ENCODE measurements at regions not wholly inside any gene's neighbourhood (a gene's known extent, or its start where the extent isn't known, plus 50 kb on each side); places are given as distances from the start of the nearest gene placed in this dataset.

DNA sequence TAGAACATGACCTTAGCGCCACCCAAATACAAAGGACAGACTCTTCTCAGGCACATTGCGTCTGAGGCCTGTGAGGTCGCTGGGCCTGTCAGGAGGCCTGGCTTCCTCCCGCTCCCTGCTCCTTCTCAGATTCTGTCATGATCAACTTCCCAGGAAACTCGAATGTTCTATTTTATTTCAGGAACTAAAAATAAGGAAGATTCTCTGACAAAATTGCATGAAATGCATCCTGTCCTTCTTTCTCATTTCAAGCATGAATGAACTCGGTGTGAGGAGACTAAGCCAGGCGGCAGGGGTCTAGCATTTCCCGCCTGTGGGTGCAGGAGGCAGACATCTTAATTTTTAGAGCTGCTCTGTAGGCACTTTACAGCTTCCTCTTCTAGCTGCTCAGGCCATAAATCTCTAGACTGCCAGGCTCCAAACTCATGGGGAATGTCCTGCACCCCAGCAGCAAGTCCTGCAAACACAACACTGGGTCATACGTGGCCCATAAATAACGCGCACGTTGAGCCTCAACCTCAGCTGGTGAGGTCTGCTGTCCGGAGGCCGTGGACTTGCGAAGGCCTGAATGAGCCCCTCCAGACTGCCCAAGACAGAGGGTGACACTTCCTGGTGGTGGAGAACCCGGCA is 109.7 kb upstream of the ZNF236 start:
- Histone ChIP-seq H3K27me3 (ENCODE audit: insufficient read depth, low read length) (no peaks in the 10 kb centered on the region), H4K20me1 (ENCODE audit: insufficient read depth, low read length) (no peaks in the 10 kb centered on the region), H3K27ac (ENCODE audit: low read depth, low read length) (no peak overlapping the region), H2AFZ (ENCODE audit: low read length) (no peak overlapping the region), H3K4me3 (ENCODE audit: insufficient read depth, low read length) (no peak overlapping the region), H3K79me2 (ENCODE audit: insufficient read depth, low read length) (no peaks in the 10 kb centered on the region), H3K36me3 (ENCODE audit: insufficient read depth, low read length) (no peaks in the 10 kb centered on the region), H3K9me3 (ENCODE audit: low read depth, low read length) (no peaks in the 10 kb centered on the region), H3K4me1 (ENCODE audit: insufficient read depth, low read length) (no peaks in the 10 kb centered on the region), H3K4me2 (ENCODE audit: insufficient read depth, low read length) (no peak overlapping the region)
- TF ChIP-seq, protein P1, sequence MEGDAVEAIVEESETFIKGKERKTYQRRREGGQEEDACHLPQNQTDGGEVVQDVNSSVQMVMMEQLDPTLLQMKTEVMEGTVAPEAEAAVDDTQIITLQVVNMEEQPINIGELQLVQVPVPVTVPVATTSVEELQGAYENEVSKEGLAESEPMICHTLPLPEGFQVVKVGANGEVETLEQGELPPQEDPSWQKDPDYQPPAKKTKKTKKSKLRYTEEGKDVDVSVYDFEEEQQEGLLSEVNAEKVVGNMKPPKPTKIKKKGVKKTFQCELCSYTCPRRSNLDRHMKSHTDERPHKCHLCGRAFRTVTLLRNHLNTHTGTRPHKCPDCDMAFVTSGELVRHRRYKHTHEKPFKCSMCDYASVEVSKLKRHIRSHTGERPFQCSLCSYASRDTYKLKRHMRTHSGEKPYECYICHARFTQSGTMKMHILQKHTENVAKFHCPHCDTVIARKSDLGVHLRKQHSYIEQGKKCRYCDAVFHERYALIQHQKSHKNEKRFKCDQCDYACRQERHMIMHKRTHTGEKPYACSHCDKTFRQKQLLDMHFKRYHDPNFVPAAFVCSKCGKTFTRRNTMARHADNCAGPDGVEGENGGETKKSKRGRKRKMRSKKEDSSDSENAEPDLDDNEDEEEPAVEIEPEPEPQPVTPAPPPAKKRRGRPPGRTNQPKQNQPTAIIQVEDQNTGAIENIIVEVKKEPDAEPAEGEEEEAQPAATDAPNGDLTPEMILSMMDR (IDR thresholded peaks at IDR 0.05; ENCODE audit: extremely low read depth, low read depth, low read length) = no peak
- no peak for DNase-seq (ENCODE audit: insufficient read length, low spot score, missing footprints)

DNA sequence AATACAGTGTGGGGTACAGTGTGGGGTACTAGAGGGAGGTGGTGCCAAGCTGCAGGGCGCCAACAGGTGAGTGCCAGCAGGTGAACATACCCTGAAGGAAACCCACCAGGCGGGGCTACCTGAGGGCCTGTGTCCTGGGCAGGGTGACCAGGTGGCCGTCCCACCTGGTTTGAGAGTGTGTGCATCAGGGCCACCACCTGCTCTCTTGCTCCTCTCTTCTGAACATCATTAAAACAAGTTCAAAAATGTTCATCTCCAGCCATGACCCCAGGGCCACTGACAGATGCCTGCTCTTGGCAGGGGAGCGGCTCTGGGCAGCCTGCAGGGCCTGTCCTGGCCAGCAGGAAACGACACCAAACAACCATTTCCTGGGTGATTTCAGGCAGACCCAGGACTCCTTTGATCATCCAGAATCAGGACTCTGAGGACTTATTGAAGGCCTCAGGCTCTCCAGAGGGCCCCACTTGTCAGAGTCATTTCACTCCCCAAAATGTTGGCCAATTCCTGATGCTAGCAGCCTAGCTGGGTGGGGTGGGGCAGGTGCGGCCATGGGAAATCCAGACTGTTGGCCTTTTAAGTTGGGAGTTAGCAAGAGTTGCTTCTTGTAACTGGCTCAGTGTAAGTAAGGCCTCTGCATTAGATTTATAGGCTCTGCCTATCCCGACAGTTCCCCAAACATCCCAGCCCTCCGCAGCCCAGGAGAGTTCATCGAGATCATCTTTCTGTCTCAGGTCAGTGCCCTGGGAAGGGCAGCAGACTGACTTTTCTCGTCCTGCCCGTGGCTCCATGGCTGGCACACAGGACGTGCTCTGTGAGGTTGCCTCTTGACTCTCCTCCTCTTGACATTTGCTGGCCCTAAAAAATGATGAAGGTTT is 111.5 kb upstream of the ZNF236 start:
- Histone ChIP-seq H3K27ac (ENCODE audit: low read depth, low read length) (no peak overlapping the region), H3K4me3 (ENCODE audit: insufficient read depth, low read length) (no peak overlapping the region), H3K79me2 (ENCODE audit: insufficient read depth, low read length) (no peaks in the 10 kb centered on the region), H3K4me1 (ENCODE audit: insufficient read depth, low read length) (no peaks in the 10 kb centered on the region), H3K9me3 (ENCODE audit: low read depth, low read length) (no peaks in the 10 kb centered on the region), H4K20me1 (ENCODE audit: insufficient read depth, low read length) (no peaks in the 10 kb centered on the region), H3K4me2 (ENCODE audit: insufficient read depth, low read length) (no peak overlapping the region), H2AFZ (ENCODE audit: low read length) (no peak overlapping the region), H3K27me3 (ENCODE audit: insufficient read depth, low read length) (peaks cover 2% of the 10 kb centered on the region), H3K36me3 (ENCODE audit: insufficient read depth, low read length) (no peaks in the 10 kb centered on the region)
- TF ChIP-seq, protein P1 (IDR thresholded peaks at IDR 0.05; ENCODE audit: extremely low read depth, low read depth, low read length) = no peak
- no peak for DNase-seq (ENCODE audit: insufficient read length, low spot score, missing footprints)

DNA sequence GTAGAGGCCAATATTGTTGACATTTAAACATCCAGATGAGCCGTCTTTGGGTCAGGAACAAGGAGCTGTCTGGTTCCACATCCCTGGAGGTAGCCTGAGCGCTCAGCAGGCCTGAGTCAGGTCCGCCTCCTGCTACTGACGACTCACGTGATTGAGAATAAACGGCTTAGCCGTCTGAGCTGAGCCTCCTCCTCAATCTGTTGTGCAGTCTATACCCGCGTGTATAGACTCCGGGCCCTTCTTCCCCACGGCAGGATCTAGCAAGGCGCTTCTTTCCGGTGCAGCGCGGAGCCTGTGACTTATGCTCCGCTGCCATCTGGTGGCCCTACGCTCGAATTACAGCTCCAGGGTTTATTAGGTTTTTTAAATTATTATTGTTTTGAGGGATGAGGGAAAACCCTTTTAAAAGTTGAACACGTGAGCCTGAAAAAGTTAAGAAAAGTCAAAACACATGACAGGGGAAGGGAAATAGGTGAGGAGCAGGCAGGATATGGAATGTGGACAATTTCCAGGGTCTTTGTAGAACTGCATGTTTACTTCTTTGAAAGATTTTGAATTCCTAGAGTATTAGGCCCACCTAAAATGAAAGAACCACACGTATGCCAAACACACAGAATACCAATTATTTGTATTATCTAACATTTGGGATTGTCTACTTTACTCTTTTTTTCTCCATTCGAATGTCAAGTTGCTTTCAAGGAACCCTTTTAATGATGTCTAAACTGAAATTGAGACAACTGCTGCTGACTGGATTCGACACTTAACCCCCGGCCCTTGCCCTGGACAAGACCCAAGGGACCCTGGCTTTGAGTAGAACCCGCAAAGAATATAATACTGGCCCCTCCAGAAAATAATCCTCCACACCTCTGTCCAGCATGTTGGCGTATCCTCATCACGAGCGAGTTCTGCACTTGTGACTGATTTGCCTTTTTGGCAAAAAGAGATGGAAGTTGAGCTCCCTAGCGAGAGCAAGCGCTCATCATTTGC is 112.4 kb upstream of the ZNF236 start:
- Histone ChIP-seq H2AFZ (ENCODE audit: low read length) (peak overlapping the region; percentile 94), H3K79me2 (ENCODE audit: insufficient read depth, low read length) (no peaks in the 10 kb centered on the region), H3K36me3 (ENCODE audit: insufficient read depth, low read length) (no peaks in the 10 kb centered on the region), H3K27ac (ENCODE audit: low read depth, low read length) (no peak overlapping the region), H3K4me1 (ENCODE audit: insufficient read depth, low read length) (no peaks in the 10 kb centered on the region), H3K4me3 (ENCODE audit: insufficient read depth, low read length) (peak overlapping the region; percentile 44), H4K20me1 (ENCODE audit: insufficient read depth, low read length) (no peaks in the 10 kb centered on the region), H3K27me3 (ENCODE audit: insufficient read depth, low read length) (peaks cover 2% of the 10 kb centered on the region), H3K4me2 (ENCODE audit: insufficient read depth, low read length) (peak overlapping the region; percentile 71), H3K9me3 (ENCODE audit: low read depth, low read length) (no peaks in the 10 kb centered on the region)
- TF ChIP-seq, protein P1 (IDR thresholded peaks at IDR 0.05; ENCODE audit: extremely low read depth, low read depth, low read length) = peak; percentile 93
- DNase-seq (ENCODE audit: insufficient read length, low spot score, missing footprints) = peak; percentile 90

Data from osteoblast (primary cell).